ENCODE measurements at regions not wholly inside any gene's neighbourhood (a gene's known extent, or its start where the extent isn't known, plus 50 kb on each side); places are given as distances from the start of the nearest gene placed in this dataset.

GRCh38 chr20:47973519-47974233, 188.4 kb upstream of the SULF2 start:
- no peak for TF ChIP-seq CTCF (conservative IDR thresholded peaks at IDR 0.05; ENCODE audit: low read depth, low read length)
- no peak for TF ChIP-seq EZH2 (IDR thresholded peaks at IDR 0.05; ENCODE audit: borderline replicate concordance, low read depth, low read length, poor library complexity, severe bottlenecking)

All from A673 (cell line).